SK-N-SH treated with all-trans-retinoic acid at 6 μM for 48 hours (cell line): ENCODE measurements at regions not wholly inside any gene's neighbourhood (a gene's known extent, or its start where the extent isn't known, plus 50 kb on each side); places are given as distances from the start of the nearest gene placed in this dataset.

ENCODE experiments used
- ATAC-seq: fragments of 200-7000 bp; cut with Tn5 transposase; 3 replicates; pipeline ENCODE4 v1.9.1; 2020; ENCODE audit warnings: mild to moderate bottlenecking, moderate library complexity
- ARNTL ChIP-seq: fragments of 450-650 bp; formaldehyde crosslinking; IDR thresholded peaks from 2 replicates; pipeline ENCODE4 v1.5.0; 2020; ENCODE audit warnings: low read depth, mild to moderate bottlenecking, moderate library complexity, borderline replicate concordance
- BACH2 ChIP-seq: fragments of 250-450 bp; sonication (Bioruptor Pico); IDR thresholded peaks from 2 replicates; pipeline ENCODE4 v1.9.0; 2021; ENCODE audit warnings: mild to moderate bottlenecking, borderline replicate concordance
- CSDC2 ChIP-seq: fragments of 250-450 bp; sonication (Bioruptor Pico); IDR thresholded peaks from 2 replicates; pipeline ENCODE4 v1.5.0; 2020; ENCODE audit warnings: mild to moderate bottlenecking, moderate library complexity
- CSRNP3 ChIP-seq: fragments of 250-450 bp; sonication (Bioruptor Pico); IDR thresholded peaks from 2 replicates; pipeline ENCODE4 v1.5.1; 2021; ENCODE audit warnings: mild to moderate bottlenecking, moderate library complexity
- ESRRG ChIP-seq: fragments of 250-450 bp; sonication (Bioruptor Pico); IDR thresholded peaks from 2 replicates; pipeline ENCODE4 v1.6.1; 2021; ENCODE audit warnings: mild to moderate bottlenecking
- GLIS3 ChIP-seq: fragments of 250-450 bp; sonication (Bioruptor Pico); IDR thresholded peaks from 2 replicates; pipeline ENCODE4 v1.5.0; 2020; ENCODE audit warnings: mild to moderate bottlenecking, moderate library complexity
- ISL1 ChIP-seq: fragments of 250-450 bp; sonication (Bioruptor Pico); IDR thresholded peaks from 2 replicates; pipeline ENCODE4 v2.1.2; 2022; ENCODE audit warnings: mild to moderate bottlenecking, moderate library complexity
- OSR1 ChIP-seq: fragments of 250-450 bp; sonication (Bioruptor Pico); IDR thresholded peaks from 2 replicates; pipeline ENCODE4 v1.8.0; 2022; ENCODE audit warnings: moderate library complexity, mild to moderate bottlenecking, inconsistent platforms
- PATZ1 ChIP-seq: fragments of 250-450 bp; sonication (Bioruptor Pico); IDR thresholded peaks from 2 replicates; pipeline ENCODE4 v1.8.0; 2020; ENCODE audit warnings: mild to moderate bottlenecking, moderate library complexity, borderline replicate concordance
- POU6F1 ChIP-seq: fragments of 250-450 bp; sonication (Bioruptor Pico); IDR thresholded peaks from 2 replicates; pipeline ENCODE4 v1.8.0; 2021; ENCODE audit warnings: low read depth, mild to moderate bottlenecking, moderate library complexity, borderline replicate concordance
- PPARA ChIP-seq: fragments of 250-450 bp; sonication (Bioruptor Pico); IDR thresholded peaks from 2 replicates; pipeline ENCODE4 v1.5.0; 2020; ENCODE audit warnings: mild to moderate bottlenecking, borderline replicate concordance
- RARB ChIP-seq: fragments of 250-450 bp; sonication (Bioruptor Pico); IDR thresholded peaks from 2 replicates; pipeline ENCODE4 v1.8.0; 2021; ENCODE audit warnings: mild to moderate bottlenecking, moderate library complexity
- SNAI2 ChIP-seq: fragments of 250-450 bp; sonication (Bioruptor Pico); IDR thresholded peaks from 2 replicates; pipeline ENCODE4 v1.5.0; 2020; ENCODE audit warnings: mild to moderate bottlenecking, moderate library complexity
- TCF4 ChIP-seq: fragments of 250-450 bp; sonication (Bioruptor Pico); IDR thresholded peaks from 2 replicates; pipeline ENCODE4 v1.8.0; 2021; ENCODE audit warnings: mild to moderate bottlenecking, moderate library complexity, borderline replicate concordance
- TOX ChIP-seq: fragments of 250-450 bp; sonication (Bioruptor Pico); IDR thresholded peaks from 2 replicates; pipeline ENCODE4 v1.8.0; 2021; ENCODE audit warnings: mild to moderate bottlenecking, moderate library complexity, borderline replicate concordance
- TSHZ2 ChIP-seq: fragments of 250-450 bp; sonication (Bioruptor Pico); IDR thresholded peaks from 2 replicates; pipeline ENCODE4 v1.5.0; 2020; ENCODE audit warnings: mild to moderate bottlenecking, moderate library complexity
- ZC3H10 ChIP-seq: fragments of 250-450 bp; sonication (Bioruptor Pico); IDR thresholded peaks from 2 replicates; pipeline ENCODE4 v1.5.1; 2021; ENCODE audit warnings: mild to moderate bottlenecking, moderate library complexity
- ZFP3 ChIP-seq: fragments of 250-450 bp; sonication (Bioruptor Pico); IDR thresholded peaks from 2 replicates; pipeline ENCODE4 v1.5.0; 2020; ENCODE audit warnings: mild to moderate bottlenecking, moderate library complexity
- ZFP30 ChIP-seq: fragments of 450-650 bp; formaldehyde crosslinking; IDR thresholded peaks from 2 replicates; pipeline ENCODE4 v1.5.0; 2022; ENCODE audit warnings: mild to moderate bottlenecking, moderate library complexity
- ZNF565 ChIP-seq: fragments of 450-650 bp; formaldehyde crosslinking; conservative IDR thresholded peaks from 2 replicates; pipeline ENCODE4 v1.5.0; 2020; ENCODE audit warnings: low read depth, mild to moderate bottlenecking, moderate library complexity
- ZNF70 ChIP-seq: fragments of 450-650 bp; formaldehyde crosslinking; IDR thresholded peaks from 2 replicates; pipeline ENCODE4 v1.5.0; 2020; ENCODE audit warnings: mild to moderate bottlenecking, moderate library complexity

- no peak for ATAC-seq
Measured at GRCh38 chr14:85334316-85334715, 195.6 kb upstream of the FLRT2 start.

GRCh38 chr14:85336257-85336656 is 193.7 kb upstream of the FLRT2 start:
- TF ChIP-seq ARNTL (no peak), TSHZ2 (CRISPR knock-in tag) (no peak), ISL1 (CRISPR knock-in tag) (no peak), ZFP3 (CRISPR knock-in tag) (no peak), ZFP30 (CRISPR knock-in tag) (no peak), GLIS3 (CRISPR knock-in tag) (no peak), CSRNP3 (CRISPR knock-in tag) (no peak), ZNF565 (no peak), ZC3H10 (CRISPR knock-in tag) (no peak), SNAI2 (CRISPR knock-in tag) (no peak), CSDC2 (CRISPR knock-in tag) (no peak), ESRRG (CRISPR knock-in tag) (no peak), PATZ1 (no peak), PPARA (CRISPR knock-in tag) (no peak), TOX (CRISPR knock-in tag) (no peak), TCF4 (no peak), BACH2 (CRISPR knock-in tag) (no peak), RARB (CRISPR knock-in tag) (no peak), ZNF70 (CRISPR knock-in tag) (no peak)
- no peak for ATAC-seq

More at GRCh38 chr14:85334316-85334715, 195.6 kb upstream of the FLRT2 start:
- TF ChIP-seq CSRNP3 (CRISPR knock-in tag) = no peak
- no peak for TF ChIP-seq TCF4
- TF ChIP-seq POU6F1 = no peak
- TF ChIP-seq ZNF70 (CRISPR knock-in tag) = no peak
- no peak for TF ChIP-seq OSR1 (CRISPR knock-in tag)
- TF ChIP-seq ESRRG (CRISPR knock-in tag) = no peak
- TF ChIP-seq PPARA (CRISPR knock-in tag) = no peak
- TF ChIP-seq ISL1 (CRISPR knock-in tag) = no peak
- no peak for TF ChIP-seq GLIS3 (CRISPR knock-in tag)
- no peak for TF ChIP-seq TSHZ2 (CRISPR knock-in tag)
